ENCODE measurements at regions not wholly inside any gene's neighbourhood (a gene's known extent, or its start where the extent isn't known, plus 50 kb on each side); places are given as distances from the start of the nearest gene placed in this dataset.
"Not testable (repeated sequence)": the region's sequence is repeated elsewhere in the genome, so short reads cannot be mapped to it uniquely, and the experiment has no call there.

DNA sequence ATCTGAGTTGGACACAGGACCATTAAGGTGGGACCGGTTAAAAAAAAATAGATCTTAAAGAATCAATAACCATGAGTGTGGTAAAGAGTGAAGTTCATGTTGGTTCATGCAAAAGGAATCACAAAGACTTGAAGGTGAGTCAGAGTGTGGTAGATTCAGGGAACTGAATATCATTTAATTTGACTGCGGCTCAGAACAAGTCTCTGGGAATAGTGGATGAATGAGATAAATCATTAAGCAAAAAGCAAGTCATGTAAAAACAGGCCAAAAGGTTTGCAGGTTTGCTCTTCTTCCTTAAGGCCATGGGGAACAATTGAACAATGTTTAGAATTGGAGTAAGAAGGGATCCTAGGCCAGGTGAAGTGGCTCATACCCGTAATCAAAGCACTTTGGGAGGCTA lies 385.8 kb downstream of the ETV1 start:
- H3K36me3 ChIP-seq = no peaks in the 10 kb centered on the region
- no peaks in the 10 kb centered on the region for H3K9me3 ChIP-seq (ENCODE audit: severe bottlenecking)
- no peak overlapping the region for H3K27ac ChIP-seq
- no peak for DNase-seq
- no peaks in the 10 kb centered on the region for H3K27me3 ChIP-seq (ENCODE audit: insufficient read depth, low read depth, severe bottlenecking)
- H3K4me3 ChIP-seq (ENCODE audit: low read depth, low read length) = no peak overlapping the region
- TF ChIP-seq CTCF (IDR thresholded peaks at IDR 0.05; ENCODE audit: low read depth, low read length) = no peak

DNA sequence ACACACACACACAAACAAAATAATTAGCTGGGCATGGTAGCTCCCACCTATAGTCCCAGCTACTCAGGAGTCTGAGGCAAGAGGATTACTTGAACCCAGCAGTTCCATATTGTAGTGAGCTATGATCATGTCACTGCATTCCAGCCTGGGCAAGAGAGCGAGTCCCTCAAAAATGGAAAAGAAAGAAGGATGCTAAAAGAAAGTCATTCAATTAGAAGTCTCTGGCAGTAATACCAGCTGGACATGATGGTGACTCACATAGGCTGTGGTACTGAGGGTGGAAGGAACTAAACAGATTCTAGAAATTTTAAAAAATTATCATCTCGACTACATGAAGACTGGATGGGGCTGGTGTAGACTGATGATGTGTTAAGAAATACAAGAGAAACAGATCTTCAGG lies 385.3 kb downstream of the ETV1 start:
- no peak for DNase-seq
- no peaks in the 10 kb centered on the region for H3K27me3 ChIP-seq (ENCODE audit: insufficient read depth, low read depth, severe bottlenecking)
- no peak for TF ChIP-seq CTCF (IDR thresholded peaks at IDR 0.05; ENCODE audit: low read depth, low read length)
- no peaks in the 10 kb centered on the region for H3K36me3 ChIP-seq
- no peak overlapping the region for H3K27ac ChIP-seq
- no peaks in the 10 kb centered on the region for H3K9me3 ChIP-seq (ENCODE audit: severe bottlenecking)
- no peak overlapping the region for H3K4me3 ChIP-seq (ENCODE audit: low read depth, low read length)

- H3K27ac ChIP-seq = no peak overlapping the region
- no peaks in the 10 kb centered on the region for H3K9me3 ChIP-seq (ENCODE audit: severe bottlenecking)
- H3K27me3 ChIP-seq (ENCODE audit: insufficient read depth, low read depth, severe bottlenecking) = no peaks in the 10 kb centered on the region
- H3K36me3 ChIP-seq = no peaks in the 10 kb centered on the region
- H3K4me3 ChIP-seq (ENCODE audit: low read depth, low read length) = no peak overlapping the region
- no peak for DNase-seq
- TF ChIP-seq CTCF (IDR thresholded peaks at IDR 0.05; ENCODE audit: low read depth, low read length) = no peak
Observed at GRCh38 chr7:13610372-13610771, 379.1 kb downstream of the ETV1 start.

GRCh38 chr7:13615679-13616078 lies 373.8 kb downstream of the ETV1 start:
- TF ChIP-seq CTCF (IDR thresholded peaks at IDR 0.05; ENCODE audit: low read depth, low read length) = no peak
- DNase-seq = no peak
- Histone ChIP-seq H3K27me3 (ENCODE audit: insufficient read depth, low read depth, severe bottlenecking) (no peaks in the 10 kb centered on the region), H3K36me3 (no peaks in the 10 kb centered on the region), H3K4me3 (ENCODE audit: low read depth, low read length) (no peak overlapping the region), H3K27ac (no peak overlapping the region), H3K9me3 (ENCODE audit: severe bottlenecking) (no peaks in the 10 kb centered on the region)

- Histone ChIP-seq H3K4me3 (ENCODE audit: low read depth, low read length) (no peak overlapping the region), H3K27ac (no peak overlapping the region), H3K27me3 (ENCODE audit: insufficient read depth, low read depth, severe bottlenecking) (no peaks in the 10 kb centered on the region), H3K9me3 (ENCODE audit: severe bottlenecking) (no peaks in the 10 kb centered on the region), H3K36me3 (no peaks in the 10 kb centered on the region)
- TF ChIP-seq CTCF (IDR thresholded peaks at IDR 0.05; ENCODE audit: low read depth, low read length) = no peak
- no peak for DNase-seq
Observed at GRCh38 chr7:13627455-13627854, 362.0 kb downstream of the ETV1 start.

- no peaks in the 10 kb centered on the region for H3K36me3 ChIP-seq
- no peaks in the 10 kb centered on the region for H3K27me3 ChIP-seq (ENCODE audit: insufficient read depth, low read depth, severe bottlenecking)
- no peak for DNase-seq
- TF ChIP-seq CTCF (IDR thresholded peaks at IDR 0.05; ENCODE audit: low read depth, low read length) = no peak
- H3K27ac ChIP-seq = no peak overlapping the region
- H3K4me3 ChIP-seq (ENCODE audit: low read depth, low read length) = no peak overlapping the region
- no peaks in the 10 kb centered on the region for H3K9me3 ChIP-seq (ENCODE audit: severe bottlenecking)
Observed at GRCh38 chr7:13628239-13629001, 361.0 kb downstream of the ETV1 start.

GRCh38 chr7:13631207-13632049 lies 358.0 kb downstream of the ETV1 start:
- H3K9me3 ChIP-seq (ENCODE audit: severe bottlenecking); DNase-seq; H3K36me3 ChIP-seq; H3K27ac ChIP-seq; H3K4me3 ChIP-seq (ENCODE audit: low read depth, low read length); H3K27me3 ChIP-seq (ENCODE audit: insufficient read depth, low read depth, severe bottlenecking): not testable (repeated sequence)

Measured in WERI-Rb-1 (cell line).